CD4-positive, alpha-beta T cell treated with Interleukin-15 for 4 hours (primary cell): ENCODE measurements at regions not wholly inside any gene's neighbourhood (a gene's known extent, or its start where the extent isn't known, plus 50 kb on each side); places are given as distances from the start of the nearest gene placed in this dataset.
"Not testable (repeated sequence)": the region's sequence is repeated elsewhere in the genome, so short reads cannot be mapped to it uniquely, and the experiment has no call there.

ENCODE experiments used
- DNase-seq: peaks from one replicate; pipeline ENCODE4 v3.0.0-alpha.2; 2020; ENCODE audit warnings: low spot score

- DNase-seq = no peak
Observed at GRCh38 chr4:111037591-111038360, 414.9 kb upstream of the PITX2 start.

GRCh38 chr4:111040904-111041303 is 418.0 kb upstream of the PITX2 start:
- no peak for DNase-seq

GRCh38 chr4:111043286-111043685 is 420.4 kb upstream of the PITX2 start:
- no peak for DNase-seq

GRCh38 chr4:111045992-111046391 is 423.1 kb upstream of the PITX2 start:
- no peak for DNase-seq

- DNase-seq = no peak
Observed at GRCh38 chr4:111046811-111047210, 423.9 kb upstream of the PITX2 start.

- DNase-seq = no peak
Observed at GRCh38 chr4:111048316-111048715, 425.4 kb upstream of the PITX2 start.

GRCh38 chr4:111064342-111064993 is 441.6 kb upstream of the PITX2 start:
- no peak for DNase-seq

- no peak for DNase-seq
Observed at GRCh38 chr4:111066001-111066400, 443.1 kb upstream of the PITX2 start.

- no peak for DNase-seq
Observed at GRCh38 chr4:111066447-111066846, 443.6 kb upstream of the PITX2 start.

GRCh38 chr4:111066887-111067286 is 444.0 kb upstream of the PITX2 start:
- no peak for DNase-seq

GRCh38 chr4:111068883-111069282 is 446.0 kb upstream of the PITX2 start:
- DNase-seq = no peak

GRCh38 chr4:111070390-111070789 is 447.5 kb upstream of the PITX2 start:
- no peak for DNase-seq

- no peak for DNase-seq
Observed at GRCh38 chr4:111074523-111075114, 451.7 kb upstream of the PITX2 start.

- not testable (repeated sequence) for DNase-seq
Observed at GRCh38 chr4:111076299-111076698, 453.4 kb upstream of the PITX2 start.

GRCh38 chr4:111108153-111108552 is 485.3 kb upstream of the PITX2 start:
- DNase-seq = no peak

GRCh38 chr4:111113591-111113990 is 490.7 kb upstream of the PITX2 start:
- DNase-seq = no peak

- DNase-seq = no peak
Observed at GRCh38 chr4:111115881-111116280, 493.0 kb upstream of the PITX2 start.

GRCh38 chr4:111120191-111120590 is 497.3 kb upstream of the PITX2 start:
- no peak for DNase-seq

- no peak for DNase-seq
Observed at GRCh38 chr4:111126340-111126739, 503.5 kb upstream of the PITX2 start.

GRCh38 chr4:111127841-111128240 is 505.0 kb upstream of the PITX2 start:
- DNase-seq = no peak

- DNase-seq = no peak
Observed at GRCh38 chr4:111128327-111128726, 505.4 kb upstream of the PITX2 start.

- no peak for DNase-seq
Observed at GRCh38 chr4:111136438-111136837, 513.6 kb upstream of the PITX2 start.

GRCh38 chr4:111136967-111137366 is 514.1 kb upstream of the PITX2 start:
- DNase-seq = no peak
